SH-SY5Y (cell line): ENCODE measurements at regions not wholly inside any gene's neighbourhood (a gene's known extent, or its start where the extent isn't known, plus 50 kb on each side); places are given as distances from the start of the nearest gene placed in this dataset.

Experiments used
- GATA2 ChIP-seq: IDR thresholded peaks from 2 replicates; pipeline ENCODE4 v1.6.1; 2011; ENCODE audit warnings: mild to moderate bottlenecking, low read depth, low read length
- GATA3 ChIP-seq: IDR thresholded peaks from 2 replicates; pipeline ENCODE4 v1.6.1; 2011; ENCODE audit warnings: low read depth, mild to moderate bottlenecking, low read length, moderate library complexity

GRCh38 chr6:137815692-137816091 is 51.4 kb upstream of the TNFAIP3 start:
- TF ChIP-seq GATA3 (no peak), GATA2 (no peak)

GRCh38 chr6:137816133-137816579 is 50.9 kb upstream of the TNFAIP3 start:
- TF ChIP-seq GATA2 (no peak), GATA3 (no peak)

- TF ChIP-seq GATA2 (no peak), GATA3 (no peak)
Measured at GRCh38 chr6:137816688-137817618, 50.1 kb upstream of the TNFAIP3 start.
